Hematopoietic multipotent progenitor cell treated with erythropoietin and hydrocortisone succinate and interleukin-3 and kit ligand, for 6 days (in vitro differentiated cells): ENCODE measurements at regions not wholly inside any gene's neighbourhood (a gene's known extent, or its start where the extent isn't known, plus 50 kb on each side); places are given as distances from the start of the nearest gene placed in this dataset.
"Not testable (repeated sequence)": the region's sequence is repeated elsewhere in the genome, so short reads cannot be mapped to it uniquely, and the experiment has no call there.

Source experiments
- DNase-seq: peaks from one replicate; pipeline ENCODE4 v3.0.0-alpha.2; 2015

DNA sequence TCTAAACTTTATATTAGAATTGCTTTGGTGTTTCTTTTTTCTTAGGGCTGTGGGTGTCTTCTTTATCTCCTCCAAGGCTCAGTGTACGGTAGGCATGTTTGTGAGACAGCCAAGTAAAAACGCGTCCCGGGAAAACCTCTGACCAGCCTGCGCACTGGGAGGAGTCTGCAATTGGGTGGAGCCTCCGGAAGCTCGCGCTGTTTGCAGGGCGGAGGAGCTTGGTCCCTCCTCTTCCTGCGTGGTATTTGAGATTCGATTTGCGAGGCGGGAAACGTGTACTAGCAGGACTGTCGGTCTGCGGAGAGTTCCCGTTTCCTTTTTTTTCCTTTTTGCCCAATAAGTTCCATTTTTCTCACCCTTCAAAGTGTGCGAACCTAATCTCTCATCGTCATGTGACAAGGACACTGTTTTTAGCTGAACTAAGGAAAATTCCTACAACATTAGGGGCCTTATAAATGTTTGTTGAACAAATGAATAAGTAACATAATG lies 182.1 kb upstream of the OTX2 start:
- no peak for DNase-seq

- DNase-seq: not testable (repeated sequence)
These were observed 180.8 kb upstream of the OTX2 start for GRCh38 chr14:56990991-56991627.

GRCh38 chr14:56989359-56989758 lies 179.1 kb upstream of the OTX2 start:
- DNase-seq: no peak

GRCh38 chr14:56979936-56980335 lies 169.7 kb upstream of the OTX2 start:
- no peak for DNase-seq

DNA sequence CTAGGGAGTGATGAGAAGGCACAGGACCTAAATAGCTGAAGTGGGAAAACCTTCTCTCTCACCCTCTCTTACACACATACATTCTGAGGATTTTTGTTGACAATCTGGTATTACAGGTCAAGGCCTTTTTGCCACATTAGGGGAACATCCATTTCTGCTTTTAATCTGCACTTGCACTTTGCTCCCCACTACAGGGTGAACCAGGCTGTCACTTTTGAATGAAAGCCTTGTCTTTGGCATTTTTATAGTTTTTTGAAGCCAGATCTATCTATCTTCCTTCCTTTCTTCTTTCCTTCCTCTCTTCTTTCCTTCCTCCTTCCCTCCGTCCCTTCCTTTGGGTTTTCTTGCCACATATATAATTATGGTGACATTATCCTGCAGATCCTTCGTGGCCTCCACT lies 165.9 kb upstream of the OTX2 start:
- no peak for DNase-seq

DNA sequence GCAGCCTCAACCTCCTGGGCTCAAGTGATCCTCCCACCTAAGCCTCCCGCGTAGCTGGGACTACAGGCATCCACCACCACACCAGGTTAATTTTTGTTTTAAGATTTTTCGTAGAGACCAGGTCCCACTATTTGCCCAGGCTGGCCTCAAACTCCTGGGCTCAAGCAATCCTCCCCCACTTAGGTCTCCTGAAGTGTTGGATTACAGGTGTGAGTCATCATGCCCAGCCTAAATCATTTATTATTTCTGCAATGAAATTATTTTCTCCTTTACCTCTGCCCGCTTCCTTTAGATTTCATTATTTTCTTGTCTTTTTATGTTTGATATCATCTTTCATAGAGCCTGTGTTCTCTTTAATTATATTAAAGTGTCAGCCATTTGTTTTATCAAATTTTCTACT lies 165.2 kb upstream of the OTX2 start:
- DNase-seq: no peak

DNA sequence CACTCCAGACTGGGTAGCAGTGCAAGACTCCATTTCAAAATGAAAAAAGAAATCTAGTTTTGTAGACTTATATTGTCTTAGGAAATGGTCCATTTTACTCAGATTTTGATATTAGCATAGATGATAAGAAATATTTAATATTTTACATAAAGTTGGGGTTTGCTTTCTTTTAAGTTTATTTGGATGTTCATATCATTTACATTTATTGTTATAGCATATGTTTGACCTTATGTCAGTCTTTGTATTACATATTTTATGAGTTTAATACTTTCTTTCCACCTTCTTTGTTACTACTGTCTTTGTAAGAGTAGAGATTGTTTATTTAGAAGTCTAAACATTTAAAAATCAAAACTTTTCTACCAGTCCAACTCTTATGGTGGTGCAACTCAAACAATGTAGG lies 162.7 kb upstream of the OTX2 start:
- no peak for DNase-seq

- DNase-seq: no peak
These were observed 154.6 kb upstream of the OTX2 start for GRCh38 chr14:56964895-56965294.

DNA sequence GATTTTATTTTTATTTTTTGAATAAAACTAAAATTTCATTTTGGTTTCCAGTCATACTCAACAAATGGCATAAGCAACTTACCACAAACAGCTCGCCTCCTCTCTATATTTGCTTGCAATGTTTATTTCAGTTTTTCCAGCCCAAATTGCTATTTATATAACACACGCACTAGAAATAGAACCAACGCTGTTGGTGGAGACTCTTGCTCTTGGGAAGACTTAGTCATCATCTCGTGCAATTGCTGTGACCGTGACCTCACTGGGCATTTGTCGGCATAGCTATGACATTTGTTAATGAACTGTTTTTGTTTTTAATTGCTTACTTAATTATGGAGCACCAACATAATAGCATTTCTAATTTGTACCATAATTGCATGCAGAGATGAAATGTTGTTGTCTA lies 153.1 kb upstream of the OTX2 start:
- DNase-seq: no peak

DNA sequence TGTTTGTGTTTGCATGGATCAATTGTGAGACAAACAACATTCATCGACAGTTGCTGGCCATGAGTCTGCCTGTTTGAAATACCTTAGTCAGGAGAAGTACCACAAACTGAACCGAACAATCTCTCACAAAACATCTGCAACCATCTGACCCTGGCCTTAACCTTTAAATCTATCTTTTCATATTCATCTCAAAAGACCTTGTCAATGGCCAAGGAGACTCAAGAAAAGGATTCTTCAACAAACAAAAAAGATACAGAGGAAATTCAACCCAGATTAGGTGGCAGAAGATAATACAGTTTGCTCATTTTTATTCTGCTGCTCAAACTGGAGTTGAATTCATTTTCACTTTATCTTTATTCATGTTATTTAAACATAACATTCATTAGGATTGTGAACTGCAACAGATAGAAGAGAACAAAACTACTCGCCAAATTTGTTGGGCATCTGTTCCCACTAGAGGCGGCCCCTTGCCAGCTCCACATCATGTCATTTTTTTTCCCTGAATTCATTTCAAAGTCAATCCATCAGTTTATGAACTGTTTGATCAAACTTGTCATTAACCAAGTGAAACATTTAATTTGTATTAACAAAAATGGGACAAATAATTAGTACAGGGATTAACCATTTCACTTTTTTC lies 152.3 kb upstream of the OTX2 start:
- no peak for DNase-seq

DNA sequence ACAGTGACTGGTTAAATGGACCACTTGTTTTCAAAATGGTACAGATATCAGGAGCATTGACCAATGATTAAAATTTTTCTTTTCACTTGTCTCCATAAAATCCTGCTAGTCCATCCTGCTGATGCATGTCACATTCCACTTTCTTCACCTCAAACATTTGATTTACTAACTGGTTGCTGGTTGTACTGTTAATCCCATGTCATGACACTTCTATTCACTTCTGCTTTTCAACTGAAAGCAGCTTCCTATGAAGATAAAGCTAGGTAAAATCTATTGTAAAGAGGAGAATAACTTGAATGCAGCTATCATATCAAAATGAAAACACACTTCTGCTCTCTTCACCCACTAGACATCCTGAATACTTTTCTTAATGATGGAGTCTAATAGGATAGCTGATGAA lies 149.6 kb upstream of the OTX2 start:
- no peak for DNase-seq

- DNase-seq: no peak
These were observed 148.8 kb upstream of the OTX2 start for GRCh38 chr14:56959121-56959520.

DNA sequence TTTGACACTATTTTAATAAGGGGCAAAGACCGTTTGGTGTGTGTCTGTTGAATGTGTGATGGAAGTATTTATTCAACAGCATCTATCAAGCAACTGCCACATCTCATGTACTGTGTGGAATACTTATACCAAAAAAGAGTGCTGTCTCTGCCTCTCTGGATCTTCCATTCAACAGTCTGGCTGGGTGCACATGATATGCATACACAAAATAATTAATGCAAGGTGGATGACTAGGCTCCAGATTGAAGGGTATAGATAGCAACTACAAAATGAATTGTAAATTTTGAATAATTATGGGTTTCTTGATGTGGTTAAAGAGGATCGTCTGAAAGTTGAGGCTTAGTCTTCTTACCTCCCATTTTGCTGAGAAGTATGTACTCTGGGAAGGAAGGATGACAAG lies 145.9 kb upstream of the OTX2 start:
- no peak for DNase-seq

DNA sequence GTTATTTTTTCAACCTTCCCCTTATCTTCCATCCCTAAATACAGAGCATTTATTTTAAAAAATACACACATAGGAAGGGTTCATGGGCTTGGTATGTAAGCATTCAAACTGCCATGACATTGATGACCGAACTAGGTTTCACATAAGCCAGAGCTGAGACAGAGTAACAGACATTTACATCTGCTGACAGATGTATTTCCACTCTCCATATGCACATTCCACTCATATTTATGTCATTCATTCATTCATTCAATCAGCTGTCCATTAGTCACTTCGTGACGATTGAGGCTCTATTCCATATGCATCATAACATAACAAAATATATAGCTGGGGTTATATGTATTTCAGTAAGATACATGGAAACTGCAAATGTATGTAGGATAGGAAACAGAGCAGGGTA lies 145.5 kb upstream of the OTX2 start:
- DNase-seq: no peak

DNA sequence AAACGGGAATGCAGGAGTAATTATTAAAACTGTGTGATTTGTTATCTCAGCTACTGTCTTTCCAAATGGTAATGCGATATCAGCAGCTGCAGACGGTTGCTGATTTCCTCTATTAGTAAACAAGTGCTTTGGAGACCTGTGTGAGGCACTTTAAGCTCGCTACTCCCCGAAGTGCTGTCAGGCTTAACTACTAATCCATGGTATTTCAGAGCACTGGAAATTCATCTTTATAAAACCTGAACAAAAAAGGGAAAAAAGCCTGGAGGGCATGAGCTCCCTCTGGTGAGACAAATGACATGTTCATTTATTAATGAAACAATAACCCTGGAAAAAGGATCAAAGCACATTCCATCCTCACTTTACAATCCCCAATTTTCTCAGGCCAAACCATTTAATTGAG lies 143.6 kb upstream of the OTX2 start:
- DNase-seq: no peak

DNA sequence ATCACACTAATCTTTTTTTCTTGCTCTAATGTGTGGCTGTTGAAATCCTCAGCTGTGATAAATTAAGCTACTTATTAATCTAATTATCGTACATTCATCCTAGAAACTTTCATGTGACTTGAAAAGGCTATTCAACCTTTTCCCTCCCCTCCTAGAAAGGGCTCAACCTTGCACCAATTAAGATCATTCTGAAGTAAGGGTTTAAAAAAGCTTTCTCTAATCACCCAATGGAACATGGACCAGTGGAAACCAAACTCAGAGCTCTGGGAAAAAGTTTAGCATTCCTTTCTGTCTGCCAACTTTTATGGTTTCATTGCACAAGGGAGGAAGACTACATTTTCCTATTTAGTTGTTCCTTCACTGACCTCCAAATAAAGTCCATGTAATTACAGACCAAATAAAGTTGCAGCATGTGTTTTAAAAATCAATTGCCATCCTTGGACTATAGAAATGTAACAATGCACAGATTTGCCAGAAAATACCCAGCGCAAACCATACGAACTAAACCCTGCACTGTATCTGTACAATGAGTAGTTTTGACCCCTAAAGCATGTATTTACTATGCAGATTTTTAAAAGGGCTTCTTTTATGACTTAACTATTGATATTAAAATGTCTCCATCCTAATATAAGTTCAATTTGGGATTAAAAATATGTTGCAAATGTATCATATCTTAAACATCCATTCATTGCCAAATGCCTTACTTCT lies 142.6 kb upstream of the OTX2 start:
- DNase-seq: no peak

DNA sequence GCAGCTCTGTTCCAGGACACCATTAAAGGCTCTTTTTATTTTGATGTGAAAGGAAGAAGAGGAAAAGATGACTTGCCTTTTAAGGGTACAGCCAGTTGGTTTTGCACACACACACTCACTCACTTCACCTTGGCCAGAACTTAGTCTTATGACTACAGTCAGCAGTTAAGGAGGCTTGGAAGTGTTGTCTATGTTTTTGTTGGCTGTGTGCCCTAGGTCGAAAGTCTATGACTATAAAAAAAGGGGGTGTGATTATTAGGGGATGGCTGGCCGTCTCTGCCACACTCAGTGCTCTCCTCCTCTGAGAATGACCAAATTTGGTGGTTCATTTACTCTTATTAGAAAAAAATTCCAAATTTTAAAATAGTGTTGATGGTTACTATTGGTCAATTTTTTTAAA lies 139.5 kb upstream of the OTX2 start:
- no peak for DNase-seq

DNA sequence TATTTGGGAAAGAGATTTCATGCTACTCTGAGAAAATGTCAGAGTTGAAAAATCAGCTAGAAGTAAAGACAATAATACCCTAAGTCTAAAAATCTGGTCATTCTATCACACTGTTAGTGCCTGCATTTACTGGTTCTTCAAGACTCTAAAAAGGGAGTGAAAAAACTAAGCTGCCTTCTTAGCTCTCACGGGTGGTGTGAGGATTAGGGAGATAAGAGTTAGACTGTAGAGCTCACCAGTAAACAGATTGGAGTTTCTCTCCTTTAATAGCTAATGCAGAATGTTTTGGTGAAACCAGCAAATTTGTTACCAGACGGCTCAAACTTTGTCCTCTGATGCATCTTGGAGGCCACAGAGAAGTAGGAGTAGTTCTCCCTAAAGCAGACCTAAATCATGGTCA lies 135.0 kb upstream of the OTX2 start:
- no peak for DNase-seq

DNA sequence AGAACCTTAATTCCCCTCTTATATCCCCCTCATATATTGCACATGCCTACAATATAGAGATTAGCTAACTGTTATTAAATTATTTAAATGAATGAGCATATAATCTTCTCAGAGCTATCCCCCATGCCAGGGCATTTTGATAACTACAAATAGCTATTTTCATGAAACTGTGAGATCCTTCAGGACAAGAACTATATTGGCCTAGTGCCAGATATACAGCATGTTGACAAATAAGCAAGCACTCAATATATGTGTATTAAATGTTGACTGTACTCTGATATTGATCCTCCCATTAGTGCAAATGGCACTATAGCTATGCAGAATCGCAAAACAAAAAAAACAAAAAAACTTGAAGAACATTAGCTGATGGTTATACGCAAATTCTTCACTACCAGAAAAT lies 134.1 kb upstream of the OTX2 start:
- no peak for DNase-seq

DNA sequence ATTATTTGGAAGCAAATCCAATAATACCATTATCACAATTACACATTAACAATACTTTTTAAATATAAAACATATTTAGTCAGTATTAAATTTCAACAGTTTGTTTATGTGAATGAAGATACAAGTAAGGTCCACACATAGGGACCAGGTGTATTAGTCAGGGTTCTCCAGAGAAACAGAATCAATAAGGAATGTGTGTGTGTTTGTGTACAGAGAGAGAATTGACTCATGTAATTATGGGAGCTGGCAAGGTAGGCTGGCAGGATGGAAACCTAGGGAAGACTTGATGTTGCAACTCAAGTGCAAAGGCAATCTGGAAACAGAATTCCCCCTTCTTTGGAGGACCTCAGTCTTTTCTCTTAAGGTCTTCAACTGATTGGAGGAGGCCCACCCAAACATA lies 123.2 kb upstream of the OTX2 start:
- DNase-seq: no peak

GRCh38 chr14:56918849-56919574 lies 108.7 kb upstream of the OTX2 start:
- DNase-seq: no peak

DNA sequence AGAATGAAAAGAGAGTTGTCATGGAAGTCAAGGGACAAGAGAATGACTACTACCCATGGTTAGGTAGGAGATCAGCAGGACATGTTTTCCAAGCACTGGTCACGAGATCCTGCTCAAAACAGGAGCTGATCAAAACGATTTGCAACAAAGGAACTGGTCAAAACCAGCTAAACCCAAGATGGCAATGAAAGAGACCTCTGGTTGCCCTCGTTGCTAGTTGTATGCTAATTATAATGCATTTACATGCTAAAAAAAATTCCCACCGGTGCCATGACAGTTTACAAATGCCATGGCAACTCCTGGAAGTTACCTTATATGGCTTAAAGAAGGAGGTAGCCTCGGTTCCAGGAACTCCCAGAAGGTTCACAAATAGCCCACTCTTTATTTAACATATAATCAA lies 95.0 kb upstream of the OTX2 start:
- DNase-seq: no peak

DNA sequence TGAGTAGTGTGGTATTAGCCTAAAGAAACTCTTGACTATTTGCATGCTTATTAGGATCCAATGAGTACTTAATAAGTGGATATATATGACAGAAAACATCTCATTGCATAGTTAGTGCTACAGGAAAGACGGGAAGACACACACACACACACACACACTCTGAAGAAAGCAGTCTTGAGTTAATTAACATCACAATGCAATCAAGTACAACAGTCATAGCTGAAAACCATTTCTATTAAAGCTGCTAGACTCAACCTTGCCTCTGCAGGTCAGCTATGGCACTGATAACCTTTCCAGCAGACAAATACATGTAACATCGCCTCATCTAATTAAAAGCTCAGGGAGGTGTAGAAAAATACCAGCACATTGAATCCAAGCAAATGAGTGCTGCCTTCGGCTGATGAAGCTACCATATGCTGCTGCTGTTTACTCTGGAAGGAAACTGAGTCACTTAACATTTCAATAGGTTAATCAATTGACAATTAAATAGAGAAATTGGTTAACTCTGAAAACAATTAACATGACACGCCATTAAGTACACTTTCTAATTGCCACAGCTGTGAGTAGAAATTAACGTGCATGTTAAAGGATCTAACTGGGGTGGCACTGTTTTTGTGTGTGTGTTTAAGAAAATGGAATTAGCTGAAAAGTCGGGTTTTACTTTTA lies 93.2 kb upstream of the OTX2 start:
- DNase-seq: no peak
